HCT116 (cell line): ENCODE measurements at regions not wholly inside any gene's neighbourhood (a gene's known extent, or its start where the extent isn't known, plus 50 kb on each side); places are given as distances from the start of the nearest gene placed in this dataset.

Source experiments
- ATAC-seq: fragments of 200-7000 bp; cut with Tn5 transposase; 2 replicates; pipeline ENCODE4 v1.9.1; 2020; ENCODE audit warnings: mild to moderate bottlenecking, moderate library complexity
- BruUV-seq: library from RNA; stranded (reverse); fragments of 400-500 nt; replicated peaks from 2 replicates; lab custom pipeline; 2021; lab: Mats Ljungman, UMichigan
- CTCF ChIA-PET: fragments of 300-600 bp; sonication (Branson Sonifier 250); formaldehyde crosslinking; loops from one replicate; lab custom pipeline; 2021; ENCODE audit warnings: antibody characterized with exemption; lab: Charles Lee
- POLR2A ChIA-PET: fragments of 300-600, 350-600 bp; sonication (Branson Sonifier 250); formaldehyde crosslinking; loops from one replicate; lab custom pipeline; 2021; ENCODE audit warnings: antibody characterized with exemption; lab: Charles Lee
- RAD21 ChIA-PET, 2 experiments: fragments of 300-600 bp; sonication (Branson Sonifier 250); formaldehyde crosslinking; loops; one replicate each; lab custom pipeline; 2023; ENCODE audit warnings: low total read pairs in 2 of 2; ENCODE audit not compliant: uncharacterized antibody in 2 of 2, unreplicated experiment in 2 of 2, low non-redundant PET in 1 of 2; lab: Charles Lee
- DNase-seq: peaks from one replicate; pipeline ENCODE4 v3.0.0-alpha.2; 2010; ENCODE audit warnings: low read depth, low spot score
- H2AFZ ChIP-seq: fragments of 200-600 bp; shearing (Covaris generic), sonication (generic); 2 replicates; pipeline ENCODE4 v1.6.1; 2017; ENCODE audit warnings: low read depth, mixed run types, mixed read lengths, antibody characterized with exemption, low read length; ENCODE audit not compliant: poor library complexity, severe bottlenecking
- H3K27ac ChIP-seq: 2 replicates; pipeline ENCODE4 v1.5.1; 2012; ENCODE audit warnings: low read depth, low read length
- H3K27me3 ChIP-seq: fragments of 200-600 bp; sonication (generic); 2 replicates; pipeline ENCODE4 v1.6.1; 2016; ENCODE audit warnings: mixed run types, low read length, mixed read lengths; ENCODE audit not compliant: insufficient read depth
- H3K36me3 ChIP-seq, 2 experiments: fragments of 200-500 bp in 1 of 2; fragments of 200-600 bp in 1 of 2; sonication (Bioruptor generic) in 1 of 2; sonication (generic) in 1 of 2; 2 replicates each; pipeline versions ENCODE4 v1.5.1 to v1.6.1; 2014 to 2016; ENCODE audit warnings: low read length in 2 of 2, inconsistent platforms in 1 of 2, mixed read lengths in 1 of 2, mixed run types in 1 of 2; ENCODE audit not compliant: insufficient read depth in 2 of 2, control insufficient read depth in 1 of 2
- H3K4me1 ChIP-seq, 2 experiments: fragments of 200-600 bp in 1 of 2; sonication (generic) in 1 of 2; 2 replicates each; pipeline versions ENCODE4 v1.5.1 to v1.6.1; 2012 to 2017; ENCODE audit warnings: low read length in 2 of 2, inconsistent platforms in 1 of 2, mild to moderate bottlenecking in 1 of 2, mixed read lengths in 1 of 2, mixed run types in 1 of 2, moderate library complexity in 1 of 2; ENCODE audit not compliant: insufficient read depth in 2 of 2, control insufficient read depth in 1 of 2
- H3K4me2 ChIP-seq: fragments of 200-600 bp; sonication (generic); 2 replicates; pipeline ENCODE4 v1.6.1; 2017; ENCODE audit warnings: mixed run types, low read length, mixed read lengths
- H3K4me3 ChIP-seq, 2 experiments: fragments of 200-600 bp in 1 of 2; sonication (generic) in 1 of 2; replicated peaks in 1 of 2; 2 replicates each; pipeline ENCODE4 v1.5.1; 2011 to 2016; ENCODE audit warnings: low read length in 2 of 2, control low read depth in 1 of 2, low read depth in 1 of 2, mild to moderate bottlenecking in 1 of 2, mixed read lengths in 1 of 2, mixed run types in 1 of 2
- H3K79me2 ChIP-seq: fragments of 200-600 bp; sonication (generic); 2 replicates; pipeline ENCODE4 v1.6.1; 2017; ENCODE audit warnings: mild to moderate bottlenecking, mixed run types, low read length, moderate library complexity, mixed read lengths; ENCODE audit not compliant: insufficient read depth
- H3K9ac ChIP-seq: fragments of 200-600 bp; sonication (generic); 2 replicates; pipeline ENCODE4 v1.6.1; 2016; ENCODE audit warnings: low read length, mixed read lengths
- H3K9me2 ChIP-seq: fragments of 200-600 bp; sonication (generic), shearing (Covaris generic); 2 replicates; pipeline ENCODE4 v1.6.1; 2017; ENCODE audit warnings: mixed run types, mild to moderate bottlenecking, moderate library complexity; ENCODE audit not compliant: insufficient read depth
- H3K9me3 ChIP-seq, 2 experiments: fragments of 200-500 bp in 1 of 2; fragments of 200-600 bp in 1 of 2; sonication (Bioruptor generic) in 1 of 2; sonication (generic) in 1 of 2; 2 replicates each; pipeline ENCODE4 v1.6.1; 2014 to 2017; ENCODE audit warnings: low read length in 2 of 2, mixed read lengths in 2 of 2, inconsistent platforms in 1 of 2, low read depth in 1 of 2, mild to moderate bottlenecking in 1 of 2, mixed run types in 1 of 2, moderate library complexity in 1 of 2; ENCODE audit not compliant: control insufficient read depth in 1 of 2, insufficient read depth in 1 of 2
- H4K20me1 ChIP-seq: fragments of 200-600 bp; sonication (generic), shearing (Covaris generic); 2 replicates; pipeline ENCODE4 v1.6.1; 2017; ENCODE audit warnings: mixed run types, mild to moderate bottlenecking, moderate library complexity; ENCODE audit not compliant: insufficient read depth
- CBX3 ChIP-seq: IDR thresholded peaks from 2 replicates; pipeline ENCODE4 v1.6.1; 2012; ENCODE audit warnings: low read depth
- CTCF ChIP-seq, 3 experiments: fragments of 200-600 bp in 1 of 3; sonication (generic) in 1 of 3; IDR thresholded peaks in 2 of 3; conservative IDR thresholded peaks in 1 of 3; 2 replicates each; pipeline ENCODE4 v1.5.1; 2012 to 2017; ENCODE audit warnings: low read depth in 2 of 3, low read length in 2 of 3, antibody characterized with exemption in 1 of 3, borderline replicate concordance in 1 of 3, control low read depth in 1 of 3, mild to moderate bottlenecking in 1 of 3, mixed read lengths in 1 of 3, mixed run types in 1 of 3, moderate library complexity in 1 of 3; ENCODE audit not compliant: insufficient read depth in 1 of 3
- EZH2 ChIP-seq: fragments of 200-600 bp; sonication (generic); IDR thresholded peaks from 2 replicates; pipeline ENCODE4 v1.6.1; 2017; ENCODE audit warnings: antibody characterized with exemption, mixed run types
- FOSL1 ChIP-seq: IDR thresholded peaks from 2 replicates; pipeline ENCODE4 v1.6.1; 2012; ENCODE audit warnings: low read depth
- POLR2A ChIP-seq: IDR thresholded peaks from 2 replicates; pipeline ENCODE4 v1.7.0; 2011; ENCODE audit warnings: borderline replicate concordance; ENCODE audit not compliant: insufficient read depth, insufficient read length; ENCODE audit errors: extremely low read depth
- RAD21 ChIP-seq: IDR thresholded peaks from 2 replicates; pipeline ENCODE4 v1.6.1; 2012; ENCODE audit warnings: low read depth, mild to moderate bottlenecking
- SIN3A ChIP-seq: IDR thresholded peaks from 2 replicates; pipeline ENCODE4 v1.6.1; 2012; ENCODE audit warnings: low read depth
- YY1 ChIP-seq: IDR thresholded peaks from 2 replicates; pipeline ENCODE4 v1.6.1; 2011; ENCODE audit warnings: low read length, low read depth, moderate library complexity, mild to moderate bottlenecking; ENCODE audit not compliant: insufficient replicate concordance; ENCODE audit errors: extremely low read depth
- ZBTB33 ChIP-seq: IDR thresholded peaks from 2 replicates; pipeline ENCODE4 v1.6.1; 2011; ENCODE audit warnings: mild to moderate bottlenecking, low read length, moderate library complexity; ENCODE audit not compliant: insufficient replicate concordance; ENCODE audit errors: extremely low read depth
- ZNF274 ChIP-seq: fragments of 200-500 bp; sonication (Bioruptor generic); IDR thresholded peaks from 2 replicates; pipeline ENCODE4 v1.6.1; 2014; ENCODE audit warnings: mild to moderate bottlenecking, low read depth, low read length, inconsistent platforms
- intact Hi-C: fragments of 100-400 bp; cut with micrococcal nuclease; formaldehyde crosslinking; loops from 2 replicates; pipeline ENCODE4 v1.10.0; 2022

DNA sequence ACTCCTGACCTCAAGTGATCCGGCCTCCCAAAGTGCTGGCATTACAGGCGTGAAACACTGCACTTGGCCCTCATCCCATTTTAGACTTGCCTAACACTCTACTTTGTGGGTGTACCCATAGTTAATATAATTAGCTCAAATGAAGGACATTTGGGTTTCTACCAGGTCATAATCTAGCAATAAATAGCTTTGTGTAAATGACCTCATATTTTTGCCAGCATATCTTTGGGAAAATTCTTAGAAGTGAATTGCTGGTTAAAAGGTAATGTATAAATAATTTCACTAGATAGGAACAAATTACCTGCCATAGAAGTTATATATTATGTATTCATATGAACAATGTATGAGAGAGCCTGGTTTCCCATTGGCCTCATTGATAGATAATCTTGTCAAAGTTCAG is 206.0 kb downstream of the DIPK2A start:
- Histone ChIP-seq H3K4me2 (no peak overlapping the region), H3K27ac (no peak overlapping the region), H4K20me1 (no peaks in the 10 kb centered on the region), H3K9ac (no peak overlapping the region), H3K36me3 (no peaks in the 10 kb centered on the region), H3K9me2 (no peaks in the 10 kb centered on the region), H3K9me3 (no peaks in the 10 kb centered on the region), H3K27me3 (no peaks in the 10 kb centered on the region), H3K79me2 (no peaks in the 10 kb centered on the region)
- intact Hi-C loops = no loop called here
- no TSS peak for BruUV-seq
- RAD21 ChIA-PET = no interaction called here
- no peak for DNase-seq
- TF ChIP-seq CTCF (IDR thresholded peaks at IDR 0.05 in 2 of 3, conservative IDR thresholded peaks at IDR 0.05 in 1 of 3; ENCODE audit: borderline replicate concordance in 1 of 3, insufficient read depth in 1 of 3, low read depth in 2 of 3, low read length in 2 of 3) (no peak), EZH2 (no peak), YY1 (no peak), CBX3 (no peak), FOSL1 (no peak), ZNF274 (no peak), POLR2A (no peak), ZBTB33 (no peak), RAD21 (no peak), SIN3A (no peak)
- TF ChIP-seq, all 23 proteins: peak for 0
- CTCF ChIA-PET = no interaction called here
- POLR2A ChIA-PET = no interaction called here
- no peak overlapping the region for H3K4me3 ChIP-seq
- no peak for ATAC-seq
- H3K4me1 ChIP-seq = no peaks in the 10 kb centered on the region
- H2AFZ ChIP-seq = no peak overlapping the region
